Stromal cell of bone marrow (primary cell): ENCODE measurements at regions not wholly inside any gene's neighbourhood (a gene's known extent, or its start where the extent isn't known, plus 50 kb on each side); places are given as distances from the start of the nearest gene placed in this dataset.
"Not testable (repeated sequence)": the region's sequence is repeated elsewhere in the genome, so short reads cannot be mapped to it uniquely, and the experiment has no call there.

Experiments
- DNase-seq: peaks from one replicate; pipeline ENCODE4 v3.0.0-alpha.2; 2012; ENCODE audit warnings: low read depth

GRCh38 chr20:30393523-30393922, 863.9 kb upstream of the DEFB115 start:
- DNase-seq = not testable (repeated sequence)

- not testable (repeated sequence) for DNase-seq
Measured at GRCh38 chr20:30397111-30397510, 860.4 kb upstream of the DEFB115 start.

- not testable (repeated sequence) for DNase-seq
Measured at GRCh38 chr20:30405061-30405460, 852.4 kb upstream of the DEFB115 start.

- not testable (repeated sequence) for DNase-seq
Measured at GRCh38 chr20:30405585-30405984, 851.9 kb upstream of the DEFB115 start.

- not testable (repeated sequence) for DNase-seq
Measured at GRCh38 chr20:30406370-30406769, 851.1 kb upstream of the DEFB115 start.

GRCh38 chr20:30412972-30413371, 844.5 kb upstream of the DEFB115 start:
- DNase-seq = no peak

GRCh38 chr20:30417387-30417786, 840.1 kb upstream of the DEFB115 start:
- not testable (repeated sequence) for DNase-seq

- DNase-seq = not testable (repeated sequence)
Measured at GRCh38 chr20:30418378-30418777, 839.1 kb upstream of the DEFB115 start.

GRCh38 chr20:30419466-30419865, 838.0 kb upstream of the DEFB115 start:
- no peak for DNase-seq

GRCh38 chr20:30419871-30420420, 837.5 kb upstream of the DEFB115 start:
- DNase-seq = not testable (repeated sequence)
